ENCODE measurements at regions not wholly inside any gene's neighbourhood (a gene's known extent, or its start where the extent isn't known, plus 50 kb on each side); places are given as distances from the start of the nearest gene placed in this dataset.

DNA sequence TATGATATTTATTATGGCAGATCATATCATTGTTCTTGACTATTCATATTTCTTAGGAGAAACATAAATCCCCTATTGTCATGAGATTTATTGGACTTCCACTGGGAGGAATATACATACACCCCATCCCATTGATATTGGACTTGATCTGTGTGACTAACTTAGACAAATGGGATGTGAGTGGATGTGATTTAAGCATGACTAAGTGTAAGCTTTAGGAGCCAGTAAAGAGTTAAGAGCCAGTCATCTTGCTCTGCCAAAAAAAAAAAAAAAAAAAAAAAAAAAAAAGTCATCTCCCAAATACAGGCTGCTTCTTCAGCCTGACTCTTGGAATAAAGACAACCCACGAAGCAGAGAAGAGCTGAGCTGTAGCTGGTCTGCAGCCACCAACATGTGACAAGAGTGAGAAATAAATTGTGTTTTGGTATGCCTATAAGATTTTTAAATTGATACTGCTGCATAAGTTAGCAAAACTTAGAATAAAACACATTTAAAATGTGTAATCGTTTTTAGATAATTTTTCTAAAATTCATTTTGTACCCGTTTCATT is 595.0 kb upstream of the LRRC4C start:
- TF ChIP-seq POLR2A (IDR thresholded peaks at IDR 0.05; ENCODE audit: low read depth, low read length), result no peak
- no peak for TF ChIP-seq POLR2AphosphoS5 (IDR thresholded peaks at IDR 0.05; ENCODE audit: low read depth, low read length)
- no peak for TF ChIP-seq SPI1 (IDR thresholded peaks at IDR 0.05; ENCODE audit: low read depth, low read length)
- no peak for TF ChIP-seq TAF1 (IDR thresholded peaks at IDR 0.05; ENCODE audit: low read depth, low read length)

Data from GM12891 (cell line).